Renal pelvis (tissue), 1 donor: ENCODE measurements at regions not wholly inside any gene's neighbourhood (a gene's known extent, or its start where the extent isn't known, plus 50 kb on each side); places are given as distances from the start of the nearest gene placed in this dataset.
"Not testable (repeated sequence)": the region's sequence is repeated elsewhere in the genome, so short reads cannot be mapped to it uniquely, and the experiment has no call there.

Experiments
- DNase-seq: peaks from one replicate; pipeline ENCODE4 v3.0.0-alpha.2; 2013

DNA sequence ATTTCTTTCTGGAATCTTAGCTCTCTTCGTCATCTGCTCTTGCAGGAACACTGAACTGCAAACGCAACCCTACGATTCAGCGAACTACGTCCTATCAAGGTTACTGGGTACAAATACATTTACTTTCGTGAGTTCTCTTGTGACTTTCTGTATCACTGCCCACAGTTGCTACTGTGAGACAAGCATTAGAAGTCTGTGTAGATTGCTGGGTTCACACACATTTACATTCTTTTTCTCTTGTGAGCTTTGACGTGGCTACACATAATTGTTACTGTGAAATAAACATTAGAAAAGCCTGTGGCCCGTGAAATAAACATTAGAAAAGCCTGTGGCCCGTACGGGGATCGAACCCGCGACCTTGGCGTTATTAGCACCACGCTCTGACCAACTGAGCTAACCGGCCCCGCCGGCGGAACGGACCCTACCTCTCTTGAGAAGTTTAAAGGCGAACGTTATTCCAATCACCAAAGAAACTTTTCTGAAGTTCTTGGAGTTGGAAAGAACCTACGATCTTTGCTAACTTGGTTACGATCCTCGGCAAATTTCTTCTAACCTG lies 61.2 kb upstream of the ZNF322 start:
- not testable (repeated sequence) for DNase-seq

DNA sequence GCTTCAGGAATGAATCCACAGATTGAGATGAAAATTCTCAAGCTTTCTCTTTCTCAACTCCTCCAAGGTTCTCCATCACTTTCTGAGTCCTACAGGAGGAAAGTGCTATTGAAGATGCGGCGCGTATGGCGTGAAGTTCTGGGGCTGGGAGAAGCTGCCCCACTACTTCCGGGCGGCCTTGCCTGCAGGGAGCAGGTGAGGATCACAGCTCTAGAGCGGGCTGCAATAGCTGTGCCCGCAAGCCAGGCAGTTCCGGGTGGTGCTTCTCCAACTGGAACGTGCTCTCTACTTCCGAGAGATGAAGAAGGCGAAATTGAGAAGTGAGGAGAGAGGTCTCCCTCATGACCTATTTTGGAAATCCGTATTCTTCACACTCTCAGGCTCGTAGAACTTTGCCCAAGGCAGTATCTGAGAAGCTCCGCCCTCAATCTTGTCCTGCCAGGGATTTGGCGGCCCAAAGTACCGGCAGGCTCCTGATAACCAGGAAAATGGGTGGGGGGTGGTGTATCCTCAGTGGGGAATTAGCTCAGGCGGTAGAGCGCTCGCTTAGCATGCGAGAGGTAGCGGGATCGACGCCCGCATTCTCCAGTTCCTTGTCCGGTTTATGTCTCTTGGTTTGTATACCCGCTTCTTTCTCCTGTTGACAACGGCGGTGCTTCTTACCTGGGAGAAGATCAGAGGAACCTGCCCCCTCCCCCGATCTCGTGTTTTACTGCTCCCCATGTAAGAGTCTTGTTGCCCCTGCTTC lies 70.6 kb upstream of the ZNF322 start:
- not testable (repeated sequence) for DNase-seq

DNA sequence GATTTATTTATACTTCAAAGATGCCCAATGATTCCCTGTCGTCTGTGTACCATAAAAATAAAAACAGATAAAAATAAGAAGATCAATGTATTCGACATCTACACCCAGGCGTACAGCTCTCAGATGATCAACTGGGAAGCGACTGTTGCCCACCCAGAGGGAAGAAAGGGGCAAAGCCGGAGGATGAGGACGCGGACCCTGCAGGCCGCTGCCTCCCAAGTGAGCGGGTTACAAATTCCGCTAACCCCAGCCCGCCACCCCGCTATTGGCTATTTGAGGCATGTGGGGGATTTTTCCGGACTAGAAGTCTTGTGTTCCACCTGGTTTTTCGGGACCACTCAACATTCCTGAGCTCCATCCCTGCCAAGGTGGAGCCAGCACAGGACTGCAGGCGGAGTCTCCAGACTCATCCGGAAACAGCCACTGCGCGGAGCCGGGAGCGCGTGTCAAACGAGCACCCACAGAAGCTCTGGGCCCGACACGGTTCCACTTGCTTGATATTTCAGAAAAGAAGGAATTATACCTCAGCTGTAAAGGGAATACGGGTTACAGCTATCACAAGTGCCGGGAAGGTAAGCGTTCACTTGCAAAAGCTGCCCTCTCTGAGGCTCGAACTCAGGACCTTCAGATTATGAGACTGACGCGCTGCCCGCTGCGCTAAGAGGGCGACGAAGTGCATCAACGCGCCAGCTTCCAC lies 75.4 kb upstream of the ZNF322 start:
- not testable (repeated sequence) for DNase-seq

- no peak for DNase-seq
Measured at GRCh38 chr6:26739811-26740210, 80.3 kb upstream of the ZNF322 start.

DNA sequence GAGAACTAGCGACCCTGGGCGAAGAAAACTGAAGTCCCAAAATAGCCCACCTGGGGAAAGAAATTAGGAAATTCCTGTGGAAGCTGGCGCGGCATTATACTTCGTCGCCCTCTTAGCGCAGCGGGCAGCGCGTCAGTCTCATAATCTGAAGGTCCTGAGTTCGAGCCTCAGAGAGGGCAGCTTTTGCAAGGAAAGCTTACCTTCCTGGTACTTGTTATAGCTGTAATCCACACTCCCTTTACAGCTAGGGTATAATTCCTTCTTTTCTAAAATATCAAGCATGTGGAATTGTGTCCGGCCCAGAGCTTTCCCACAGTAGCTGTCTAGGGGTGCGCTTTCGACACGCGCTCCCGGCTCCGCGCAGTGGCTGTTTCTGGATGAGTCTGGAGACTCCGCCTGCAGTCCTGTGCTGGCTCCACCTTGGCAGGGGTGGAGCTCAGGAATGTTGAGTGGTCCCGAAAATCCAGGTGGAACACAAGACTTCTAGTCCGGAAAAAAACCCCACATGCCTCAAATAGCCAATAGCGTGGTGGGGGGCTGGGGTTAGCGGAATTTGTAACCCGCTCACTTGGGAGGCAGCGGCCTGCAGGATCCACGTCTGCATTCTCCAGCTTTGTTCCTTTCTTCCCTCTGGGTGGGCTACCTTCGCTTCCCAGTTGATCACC lies 83.7 kb upstream of the ZNF322 start:
- no peak for DNase-seq

GRCh38 chr6:26743941-26744699 lies 84.6 kb upstream of the ZNF322 start:
- no peak for DNase-seq

DNA sequence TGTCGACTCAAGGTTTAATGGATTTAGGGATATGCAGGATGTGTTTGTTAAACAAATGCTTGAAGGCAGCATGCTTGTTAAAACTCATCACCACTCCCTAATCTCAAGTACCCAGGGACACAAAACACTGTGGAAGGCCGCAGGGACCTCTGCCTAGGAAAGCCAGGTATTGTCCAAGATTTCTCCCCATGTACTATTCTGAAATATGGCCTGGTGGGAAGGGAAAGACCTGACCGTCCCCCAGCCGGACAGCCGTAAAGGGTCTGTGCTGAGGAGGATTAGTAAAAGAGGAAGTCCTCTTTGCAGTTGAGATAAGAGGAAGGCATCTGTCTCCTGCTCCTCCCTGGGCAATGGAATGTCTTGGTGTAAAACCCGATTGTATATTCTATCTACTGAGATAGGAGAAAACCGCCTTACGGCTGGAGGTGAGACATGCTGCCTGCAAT lies 85.3 kb upstream of the ZNF322 start:
- not testable (repeated sequence) for DNase-seq

DNA sequence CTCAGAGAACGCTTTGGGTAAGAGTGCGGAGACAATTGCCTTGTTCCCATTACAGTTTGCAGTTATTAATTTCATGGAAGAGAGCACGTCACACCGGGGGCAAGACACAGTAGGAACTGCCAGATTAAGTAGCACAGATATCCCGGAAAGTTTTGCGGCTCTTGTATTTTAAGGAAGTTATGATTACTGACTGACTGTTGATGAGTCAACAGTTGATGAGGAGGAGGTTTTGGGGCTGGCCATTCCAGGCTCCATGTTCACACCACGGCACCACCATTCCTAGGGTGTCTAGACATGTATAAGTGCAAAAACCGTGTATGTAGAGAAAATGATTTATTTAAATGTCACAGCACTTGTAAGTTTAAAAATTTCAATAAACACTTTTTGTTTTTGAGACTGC lies 86.4 kb upstream of the ZNF322 start:
- not testable (repeated sequence) for DNase-seq

- not testable (repeated sequence) for DNase-seq
Measured at GRCh38 chr6:26749126-26749758, 89.7 kb upstream of the ZNF322 start.

DNA sequence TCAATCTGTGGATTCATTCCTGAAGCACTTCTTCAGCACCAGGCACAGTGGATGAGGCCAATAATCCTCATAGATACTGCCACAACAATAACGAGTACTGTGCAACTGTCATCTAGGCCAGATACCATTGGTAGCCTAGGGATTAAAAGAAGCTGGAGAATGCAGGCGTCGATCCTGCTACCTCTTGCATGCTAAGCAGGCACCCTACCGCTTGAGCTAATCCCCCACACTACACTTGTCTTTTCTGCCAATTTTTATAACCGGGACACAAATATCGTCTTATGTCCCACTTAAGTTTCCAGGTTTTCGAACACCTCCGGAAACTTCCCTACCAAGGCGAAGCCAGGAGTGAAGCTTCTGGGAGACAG lies 90.2 kb upstream of the ZNF322 start:
- DNase-seq, result not testable (repeated sequence)

GRCh38 chr6:26754212-26754611 lies 94.7 kb upstream of the ZNF322 start:
- DNase-seq, result no peak

- not testable (repeated sequence) for DNase-seq
Measured at GRCh38 chr6:26754801-26755200, 95.3 kb upstream of the ZNF322 start.

- DNase-seq, result not testable (repeated sequence)
Measured at GRCh38 chr6:26756067-26756805, 96.7 kb upstream of the ZNF322 start.

DNA sequence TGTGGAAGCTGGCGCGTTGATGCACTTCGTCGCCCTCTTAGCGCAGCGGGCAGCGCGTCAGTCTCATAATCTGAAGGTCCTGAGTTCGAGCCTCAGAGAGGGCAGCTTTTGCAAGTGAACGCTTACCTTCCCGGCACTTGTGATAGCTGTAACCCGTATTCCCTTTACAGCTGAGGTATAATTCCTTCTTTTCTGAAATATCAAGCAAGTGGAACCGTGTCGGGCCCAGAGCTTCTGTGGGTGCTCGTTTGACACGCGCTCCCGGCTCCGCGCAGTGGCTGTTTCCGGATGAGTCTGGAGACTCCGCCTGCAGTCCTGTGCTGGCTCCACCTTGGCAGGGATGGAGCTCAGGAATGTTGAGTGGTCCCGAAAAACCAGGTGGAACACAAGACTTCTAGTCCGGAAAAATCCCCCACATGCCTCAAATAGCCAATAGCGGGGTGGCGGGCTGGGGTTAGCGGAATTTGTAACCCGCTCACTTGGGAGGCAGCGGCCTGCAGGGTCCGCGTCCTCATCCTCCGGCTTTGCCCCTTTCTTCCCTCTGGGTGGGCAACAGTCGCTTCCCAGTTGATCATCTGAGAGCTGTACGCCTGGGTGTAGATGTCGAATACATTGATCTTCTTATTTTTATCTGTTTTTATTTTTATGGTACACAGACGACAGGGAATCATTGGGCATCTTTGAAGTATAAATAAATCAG lies 106.8 kb upstream of the ZNF322 start:
- DNase-seq, result not testable (repeated sequence)

DNA sequence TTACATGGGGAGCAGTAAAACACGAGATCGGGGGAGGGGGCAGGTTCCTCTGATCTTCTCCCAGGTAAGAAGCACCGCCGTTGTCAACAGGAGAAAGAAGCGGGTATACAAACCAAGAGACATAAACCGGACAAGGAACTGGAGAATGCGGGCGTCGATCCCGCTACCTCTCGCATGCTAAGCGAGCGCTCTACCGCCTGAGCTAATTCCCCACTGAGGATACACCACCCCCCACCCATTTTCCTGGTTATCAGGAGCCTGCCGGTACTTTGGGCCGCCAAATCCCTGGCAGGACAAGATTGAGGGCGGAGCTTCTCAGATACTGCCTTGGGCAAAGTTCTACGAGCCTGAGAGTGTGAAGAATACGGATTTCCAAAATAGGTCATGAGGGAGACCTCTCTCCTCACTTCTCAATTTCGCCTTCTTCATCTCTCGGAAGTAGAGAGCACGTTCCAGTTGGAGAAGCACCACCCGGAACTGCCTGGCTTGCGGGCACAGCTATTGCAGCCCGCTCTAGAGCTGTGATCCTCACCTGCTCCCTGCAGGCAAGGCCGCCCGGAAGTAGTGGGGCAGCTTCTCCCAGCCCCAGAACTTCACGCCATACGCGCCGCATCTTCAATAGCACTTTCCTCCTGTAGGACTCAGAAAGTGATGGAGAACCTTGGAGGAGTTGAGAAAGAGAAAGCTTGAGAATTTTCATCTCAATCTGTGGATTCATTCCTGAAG lies 111.6 kb upstream of the ZNF322 start:
- DNase-seq, result not testable (repeated sequence)

DNA sequence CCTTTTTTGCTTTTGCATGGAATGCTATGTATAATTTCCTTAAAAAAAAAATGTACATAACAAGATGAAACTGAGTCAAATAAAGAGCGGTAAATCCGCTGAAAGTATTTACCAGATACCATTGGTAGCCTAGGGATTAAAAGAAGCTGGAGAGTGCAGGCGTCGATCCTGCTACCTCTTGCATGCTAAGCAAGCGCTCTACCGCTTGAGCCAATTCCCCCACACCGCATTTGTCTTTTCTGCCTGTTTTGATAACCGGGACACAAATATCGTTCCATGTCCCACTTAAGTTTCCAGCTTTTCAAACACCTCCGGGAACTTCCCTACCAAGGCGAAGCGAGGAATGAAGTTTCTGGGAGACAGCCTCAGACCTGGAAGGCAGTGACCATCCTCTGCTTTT lies 113.9 kb upstream of the ZNF322 start:
- not testable (repeated sequence) for DNase-seq

DNA sequence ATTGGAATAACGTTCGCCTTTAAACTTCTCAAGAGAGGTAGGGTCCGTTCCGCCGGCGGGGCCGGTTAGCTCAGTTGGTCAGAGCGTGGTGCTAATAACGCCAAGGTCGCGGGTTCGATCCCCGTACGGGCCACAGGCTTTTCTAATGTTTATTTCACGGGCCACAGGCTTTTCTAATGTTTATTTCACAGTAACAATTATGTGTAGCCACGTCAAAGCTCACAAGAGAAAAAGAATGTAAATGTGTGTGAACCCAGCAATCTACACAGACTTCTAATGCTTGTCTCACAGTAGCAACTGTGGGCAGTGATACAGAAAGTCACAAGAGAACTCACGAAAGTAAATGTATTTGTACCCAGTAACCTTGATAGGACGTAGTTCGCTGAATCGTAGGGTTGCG lies 121.0 kb upstream of the ZNF322 start:
- not testable (repeated sequence) for DNase-seq

DNA sequence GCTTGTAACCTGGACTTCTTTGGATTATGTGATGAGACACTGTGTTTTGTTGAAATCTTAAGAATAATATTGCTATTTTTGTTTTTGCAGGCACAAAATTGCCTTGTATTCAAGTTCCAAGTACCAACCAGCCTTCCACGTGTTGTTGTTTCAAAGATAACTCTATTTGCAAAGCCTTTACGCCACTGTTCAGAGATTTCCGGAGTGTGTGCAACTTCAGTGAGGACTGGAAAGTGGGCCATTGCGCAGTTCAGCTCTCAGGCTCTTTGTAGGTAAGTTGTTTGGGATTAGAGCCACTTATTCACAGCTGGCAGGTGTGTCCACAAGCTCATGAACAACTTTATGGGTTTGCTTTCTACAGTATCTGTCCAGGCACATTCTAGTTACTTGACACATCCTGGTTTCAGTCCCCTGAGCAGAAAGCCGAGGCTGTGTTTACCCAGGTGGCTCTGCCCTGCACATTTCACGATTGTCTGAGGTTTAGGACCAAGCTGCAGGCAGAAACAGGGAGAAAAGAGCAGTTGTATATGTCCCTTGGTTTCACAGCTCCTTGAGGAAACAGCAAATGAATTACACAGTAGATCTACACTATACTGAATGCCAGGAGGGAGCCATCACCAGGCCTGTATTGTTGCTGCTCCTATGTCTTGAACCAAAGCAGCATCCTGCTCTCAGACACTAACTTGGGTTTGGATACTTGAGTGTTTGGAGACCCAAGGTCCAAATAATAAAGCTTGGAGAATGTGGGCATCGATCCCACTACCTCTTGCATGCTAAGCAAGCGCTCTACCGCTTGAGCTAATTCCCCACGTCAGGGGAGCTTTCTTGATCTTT lies 136.1 kb upstream of the ZNF322 start:
- DNase-seq, result not testable (repeated sequence)
